ENCODE measurements at regions not wholly inside any gene's neighbourhood (a gene's known extent, or its start where the extent isn't known, plus 50 kb on each side); places are given as distances from the start of the nearest gene placed in this dataset.

- FAIRE-seq: no peak
- H2AFZ ChIP-seq (ENCODE audit: low read depth, low read length): no peak overlapping the region
- in situ Hi-C loops (cut with MboI): no loop called here
- TF ChIP-seq TCFL5 (CRISPR knock-in tag; conservative IDR thresholded peaks at IDR 0.05): no peak
- TF ChIP-seq ZNF140 (CRISPR knock-in tag; IDR thresholded peaks at IDR 0.05): no peak
- no peak for TF ChIP-seq STAT6 (CRISPR knock-in tag; IDR thresholded peaks at IDR 0.05)
- TF ChIP-seq CEBPG (CRISPR knock-in tag; IDR thresholded peaks at IDR 0.05): no peak
- no peak for TF ChIP-seq CEBPG (tag; conservative IDR thresholded peaks at IDR 0.05 in 1 of 2, IDR thresholded peaks at IDR 0.05 in 1 of 2)
- no peak for TF ChIP-seq MAFF (IDR thresholded peaks at IDR 0.05; ENCODE audit: low read length)
- no peak for TF ChIP-seq CBFA2T3 (IDR thresholded peaks at IDR 0.05)
- TF ChIP-seq MGA (IDR thresholded peaks at IDR 0.05): no peak
- TF ChIP-seq ZNF551 (CRISPR knock-in tag; IDR thresholded peaks at IDR 0.05): no peak
- TF ChIP-seq CCAR2 (IDR thresholded peaks at IDR 0.05; ENCODE audit: low read depth, low read length): no peak
- no peak for TF ChIP-seq GTF2E2 (tag; IDR thresholded peaks at IDR 0.05)
Measured at GRCh38 chrX:113058634-113059033, 218.0 kb upstream of the AMOT start.

More at GRCh38 chrX:113058634-113059033, 218.0 kb upstream of the AMOT start:
- POLR2A ChIA-PET: no interaction called here
- H3K9me1 ChIP-seq (ENCODE audit: control insufficient read depth, insufficient read depth, low read length): no peaks in the 10 kb centered on the region
- BruUV-seq (replicated peaks): no TSS peak
- H3K9me3 ChIP-seq (replicated peaks; ENCODE audit: control insufficient read depth, insufficient read depth, low read depth, low read length): no peaks in the 10 kb centered on the region
- no peak overlapping the region for H3K27ac ChIP-seq (ENCODE audit: extremely low read depth, low read depth, low read length)
- H3K36me3 ChIP-seq (ENCODE audit: control insufficient read depth, insufficient read depth, low read length): no peaks in the 10 kb centered on the region
- DNase-seq (ENCODE audit: extremely low read depth in 1 of 4, low spot score in 3 of 4): no peak
- no peaks in the 10 kb centered on the region for H3K4me1 ChIP-seq (replicated peaks in 1 of 2; ENCODE audit: control insufficient read depth in 2 of 2, insufficient read depth in 2 of 2, low read length in 2 of 2)
- H3K4me2 ChIP-seq (ENCODE audit: insufficient read depth, low read length): no peak overlapping the region
- ATAC-seq: no peak
- H3K9ac ChIP-seq (ENCODE audit: insufficient read depth in 1 of 2, low read depth in 2 of 2, low read length in 2 of 2): no peak overlapping the region
- H3K27me3 ChIP-seq (ENCODE audit: control insufficient read depth in 2 of 2, insufficient read depth in 2 of 2, low read length in 2 of 2): no peaks in the 10 kb centered on the region
- intact Hi-C loops (cut with micrococcal nuclease): no loop called here
- CTCF ChIA-PET (ENCODE audit: low intra/inter-chr PET ratio): no interaction called here
- H4K20me1 ChIP-seq (replicated peaks; ENCODE audit: control insufficient read depth, insufficient read depth, low read length): no peaks in the 10 kb centered on the region
- WGBS (ENCODE audit: insufficient coverage, low coverage, missing lambda C conversion rate): 0% methylated on average over 6 of the region's 6 CpGs
- no peak overlapping the region for H3K4me3 ChIP-seq
- H3K79me2 ChIP-seq (ENCODE audit: control insufficient read depth, insufficient read depth, low read length): no peaks in the 10 kb centered on the region

Measured in K562 (cell line).